ENCODE measurements at regions not wholly inside any gene's neighbourhood (a gene's known extent, or its start where the extent isn't known, plus 50 kb on each side); places are given as distances from the start of the nearest gene placed in this dataset.

DNA sequence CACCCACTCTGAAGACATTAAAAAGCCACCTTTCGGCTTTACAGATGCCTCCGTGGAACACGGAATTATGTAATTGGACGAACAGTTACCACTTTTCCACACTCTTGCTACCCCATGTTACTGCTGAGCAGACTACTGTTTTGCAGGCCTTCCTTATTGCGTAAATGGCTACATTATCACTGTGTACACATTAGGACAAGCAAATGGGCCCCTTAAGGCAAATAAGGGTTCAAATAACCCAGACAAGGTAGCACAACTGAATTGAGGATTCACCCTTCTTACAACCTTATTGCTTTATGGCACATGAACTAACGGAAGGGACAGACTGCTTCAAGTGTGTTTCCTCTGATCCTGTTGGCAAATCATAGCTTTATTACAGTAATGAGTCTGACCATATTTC, 832.2 kb upstream of the FANCL start:
- TF ChIP-seq, protein P1, sequence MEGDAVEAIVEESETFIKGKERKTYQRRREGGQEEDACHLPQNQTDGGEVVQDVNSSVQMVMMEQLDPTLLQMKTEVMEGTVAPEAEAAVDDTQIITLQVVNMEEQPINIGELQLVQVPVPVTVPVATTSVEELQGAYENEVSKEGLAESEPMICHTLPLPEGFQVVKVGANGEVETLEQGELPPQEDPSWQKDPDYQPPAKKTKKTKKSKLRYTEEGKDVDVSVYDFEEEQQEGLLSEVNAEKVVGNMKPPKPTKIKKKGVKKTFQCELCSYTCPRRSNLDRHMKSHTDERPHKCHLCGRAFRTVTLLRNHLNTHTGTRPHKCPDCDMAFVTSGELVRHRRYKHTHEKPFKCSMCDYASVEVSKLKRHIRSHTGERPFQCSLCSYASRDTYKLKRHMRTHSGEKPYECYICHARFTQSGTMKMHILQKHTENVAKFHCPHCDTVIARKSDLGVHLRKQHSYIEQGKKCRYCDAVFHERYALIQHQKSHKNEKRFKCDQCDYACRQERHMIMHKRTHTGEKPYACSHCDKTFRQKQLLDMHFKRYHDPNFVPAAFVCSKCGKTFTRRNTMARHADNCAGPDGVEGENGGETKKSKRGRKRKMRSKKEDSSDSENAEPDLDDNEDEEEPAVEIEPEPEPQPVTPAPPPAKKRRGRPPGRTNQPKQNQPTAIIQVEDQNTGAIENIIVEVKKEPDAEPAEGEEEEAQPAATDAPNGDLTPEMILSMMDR (IDR thresholded peaks at IDR 0.05; ENCODE audit: low read depth, low read length), result no peak
- Histone ChIP-seq H3K4me3 (ENCODE audit: low read depth, low read length) (no peak overlapping the region), H3K9me3 (ENCODE audit: severe bottlenecking) (no peaks in the 10 kb centered on the region), H3K27me3 (ENCODE audit: insufficient read depth, low read depth, severe bottlenecking) (no peaks in the 10 kb centered on the region), H3K27ac (no peak overlapping the region), H3K36me3 (no peaks in the 10 kb centered on the region)
- no peak for DNase-seq

DNA sequence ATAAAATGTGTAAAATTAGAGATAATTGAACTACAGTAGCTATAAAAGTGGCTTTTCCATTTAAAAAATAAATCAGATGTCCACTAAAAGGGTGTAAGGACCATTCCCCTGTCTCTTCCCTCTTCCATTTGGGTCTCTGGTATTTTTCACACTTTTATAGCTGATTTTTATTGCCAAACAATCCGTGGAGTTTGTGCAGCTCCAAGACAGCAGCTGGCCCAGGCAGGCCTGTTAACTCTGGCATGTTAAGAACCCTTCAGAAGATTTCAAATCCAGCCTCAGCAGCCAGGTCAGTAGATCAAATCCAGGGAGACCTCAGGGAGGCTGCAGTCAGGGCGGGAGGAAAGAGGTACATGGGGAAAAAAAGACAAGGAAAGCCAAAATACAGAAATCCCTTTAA, 827.1 kb upstream of the FANCL start:
- Histone ChIP-seq H3K27me3 (ENCODE audit: insufficient read depth, low read depth, severe bottlenecking) (no peaks in the 10 kb centered on the region), H3K27ac (no peak overlapping the region), H3K4me3 (ENCODE audit: low read depth, low read length) (no peak overlapping the region), H3K36me3 (no peaks in the 10 kb centered on the region), H3K9me3 (ENCODE audit: severe bottlenecking) (no peaks in the 10 kb centered on the region)
- TF ChIP-seq, protein P1 (IDR thresholded peaks at IDR 0.05; ENCODE audit: low read depth, low read length), result no peak
- no peak for DNase-seq

DNA sequence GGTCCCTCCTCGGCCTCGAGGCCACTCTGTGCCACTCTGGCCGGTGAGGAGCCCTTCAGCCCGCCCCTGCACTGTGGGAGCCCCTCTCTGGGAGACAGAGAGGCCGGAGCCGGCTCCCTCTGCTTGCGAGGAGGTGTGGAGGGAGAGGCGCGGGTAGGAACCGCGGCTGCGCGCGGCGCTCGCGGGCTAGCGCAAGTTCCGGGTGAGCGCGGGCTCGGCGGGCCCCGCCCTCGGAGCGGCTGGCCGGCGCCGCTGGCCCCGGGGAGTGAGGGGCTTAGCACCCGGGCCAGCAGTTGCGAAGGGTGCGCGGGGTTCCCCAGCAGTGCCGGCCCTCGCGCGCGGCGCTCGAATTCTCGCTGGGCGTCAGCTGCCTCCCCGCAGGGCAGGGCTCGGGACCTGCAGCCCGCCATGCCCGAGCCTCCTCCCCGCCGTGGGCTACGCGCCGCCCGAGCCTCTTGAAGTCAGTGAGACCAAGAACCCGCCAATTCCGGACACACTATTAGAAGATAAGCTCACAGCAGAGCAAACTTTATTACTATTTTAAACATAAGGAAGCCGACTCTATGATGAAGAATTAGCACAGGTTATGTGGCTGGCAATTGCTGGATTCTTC, 825.8 kb upstream of the FANCL start:
- DNase-seq, result no peak
- Histone ChIP-seq H3K9me3 (ENCODE audit: severe bottlenecking) (no peaks in the 10 kb centered on the region), H3K4me3 (ENCODE audit: low read depth, low read length) (no peak overlapping the region), H3K27ac (no peak overlapping the region), H3K36me3 (no peaks in the 10 kb centered on the region), H3K27me3 (ENCODE audit: insufficient read depth, low read depth, severe bottlenecking) (no peaks in the 10 kb centered on the region)
- TF ChIP-seq, protein P1 (IDR thresholded peaks at IDR 0.05; ENCODE audit: low read depth, low read length), result no peak

DNA sequence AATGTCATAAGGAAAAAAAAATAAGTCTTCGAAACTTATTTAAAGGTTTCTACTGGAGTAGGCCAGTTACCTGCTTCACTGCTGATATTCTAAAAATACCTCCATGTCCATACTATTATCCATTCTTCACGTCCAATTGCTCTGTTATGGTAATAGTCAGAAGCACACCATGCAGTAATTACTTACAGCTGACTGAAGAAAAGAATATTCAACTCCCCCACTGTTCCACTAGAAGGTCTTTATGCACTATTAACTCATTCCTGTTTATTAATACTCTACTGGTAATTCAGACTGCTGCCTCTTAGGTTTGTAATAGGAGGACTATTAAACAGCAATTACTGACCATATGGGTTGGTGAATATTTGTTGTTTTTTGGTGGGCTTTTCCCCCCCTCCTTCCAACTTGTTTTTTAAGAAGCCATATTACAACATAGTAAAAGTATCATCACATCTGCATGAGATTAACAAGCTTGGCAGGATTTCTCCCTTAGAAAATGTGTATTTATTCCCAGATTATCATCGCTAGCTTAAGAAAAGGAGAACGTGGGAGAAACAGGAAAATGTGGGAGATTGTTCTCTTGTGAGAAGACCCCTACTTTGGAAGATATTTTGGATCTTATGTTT, 806.4 kb upstream of the FANCL start:
- H3K27ac ChIP-seq, result no peak overlapping the region
- H3K36me3 ChIP-seq, result no peaks in the 10 kb centered on the region
- no peak for DNase-seq
- H3K27me3 ChIP-seq (ENCODE audit: insufficient read depth, low read depth, severe bottlenecking), result no peaks in the 10 kb centered on the region
- H3K9me3 ChIP-seq (ENCODE audit: severe bottlenecking), result no peaks in the 10 kb centered on the region
- TF ChIP-seq, protein P1 (IDR thresholded peaks at IDR 0.05; ENCODE audit: low read depth, low read length), result no peak
- H3K4me3 ChIP-seq (ENCODE audit: low read depth, low read length), result no peak overlapping the region

DNA sequence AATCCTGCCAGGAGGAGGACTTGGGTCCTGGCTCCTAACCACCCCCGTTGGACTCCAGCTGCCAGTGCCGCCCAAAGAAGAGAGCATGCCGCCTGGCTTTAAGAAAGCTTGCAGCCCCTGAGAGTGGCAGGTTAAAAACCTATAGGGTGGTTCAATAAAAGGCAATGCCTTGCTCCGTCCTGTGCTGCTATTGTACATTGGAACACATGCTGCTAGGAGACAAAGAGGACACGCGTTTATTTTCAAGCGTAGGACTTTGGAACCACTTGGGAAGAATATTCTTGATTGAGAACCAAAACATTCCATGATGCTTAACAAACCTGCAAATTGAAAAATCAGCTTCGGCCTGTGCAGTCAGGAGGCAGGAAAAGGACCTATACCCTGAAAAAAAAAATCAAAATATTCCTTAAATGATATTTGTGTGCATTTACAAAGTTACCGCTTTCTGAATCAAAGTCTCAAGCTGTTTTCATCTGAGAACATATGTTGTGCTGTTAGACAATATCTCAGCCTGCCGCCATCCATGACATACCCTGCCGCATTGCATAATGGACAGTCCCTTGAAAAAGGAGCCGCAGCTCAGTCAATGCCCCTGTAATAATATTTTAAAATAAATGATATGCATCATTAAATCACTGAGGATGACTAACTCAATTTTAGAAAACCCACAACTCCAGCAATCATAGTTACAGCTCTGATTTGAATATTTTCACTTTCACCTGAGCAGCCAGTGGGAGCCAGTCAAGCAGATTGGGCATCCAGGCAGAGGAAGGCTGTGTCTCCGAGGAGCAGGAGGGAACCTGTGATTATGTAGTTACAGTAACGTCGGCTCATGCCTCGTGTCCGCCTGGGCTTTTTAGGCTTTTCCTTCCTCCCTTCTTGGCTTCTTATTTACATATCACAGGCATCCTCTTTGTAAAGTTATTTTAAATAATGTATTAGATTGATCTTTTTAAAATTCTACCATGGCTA, 805.6 kb upstream of the FANCL start:
- Histone ChIP-seq H3K27ac (no peak overlapping the region), H3K27me3 (ENCODE audit: insufficient read depth, low read depth, severe bottlenecking) (no peaks in the 10 kb centered on the region), H3K4me3 (ENCODE audit: low read depth, low read length) (no peak overlapping the region), H3K36me3 (no peaks in the 10 kb centered on the region), H3K9me3 (ENCODE audit: severe bottlenecking) (no peaks in the 10 kb centered on the region)
- no peak for DNase-seq
- TF ChIP-seq, protein P1 (IDR thresholded peaks at IDR 0.05; ENCODE audit: low read depth, low read length), result no peak

Data from WERI-Rb-1 (cell line).